ENCODE measurements at regions not wholly inside any gene's neighbourhood (a gene's known extent, or its start where the extent isn't known, plus 50 kb on each side); places are given as distances from the start of the nearest gene placed in this dataset.
A peak's percentile ranks its signal among the peaks of the same experiment; 100 is the strongest.
"Not testable (repeated sequence)": the region's sequence is repeated elsewhere in the genome, so short reads cannot be mapped to it uniquely, and the experiment has no call there.

DNA sequence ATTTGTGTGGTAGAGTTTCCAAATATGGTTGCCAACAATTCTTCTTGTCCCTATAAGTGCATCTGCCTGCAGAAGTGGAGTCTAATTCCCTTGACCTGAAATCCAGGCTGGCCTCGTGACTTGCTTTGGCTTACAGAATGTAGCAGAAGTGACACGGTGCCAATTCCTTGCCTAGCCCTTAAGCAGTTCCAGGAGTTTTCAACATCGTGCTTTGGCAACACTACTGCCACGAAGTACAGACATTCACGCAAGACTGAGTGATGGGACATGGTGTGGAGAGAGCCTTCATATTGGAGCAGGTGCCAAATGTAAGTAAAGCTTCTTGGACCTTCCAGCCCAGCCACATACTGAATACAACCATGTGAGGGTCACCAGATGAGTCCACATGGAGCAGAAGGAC, 92.9 kb upstream of the NEK6 start:
- DNase-seq (ENCODE audit: low spot score): no peak

- no peak for DNase-seq (ENCODE audit: low spot score)
Measured at GRCh38 chr9:124174433-124174832, 83.3 kb upstream of the NEK6 start.

DNA sequence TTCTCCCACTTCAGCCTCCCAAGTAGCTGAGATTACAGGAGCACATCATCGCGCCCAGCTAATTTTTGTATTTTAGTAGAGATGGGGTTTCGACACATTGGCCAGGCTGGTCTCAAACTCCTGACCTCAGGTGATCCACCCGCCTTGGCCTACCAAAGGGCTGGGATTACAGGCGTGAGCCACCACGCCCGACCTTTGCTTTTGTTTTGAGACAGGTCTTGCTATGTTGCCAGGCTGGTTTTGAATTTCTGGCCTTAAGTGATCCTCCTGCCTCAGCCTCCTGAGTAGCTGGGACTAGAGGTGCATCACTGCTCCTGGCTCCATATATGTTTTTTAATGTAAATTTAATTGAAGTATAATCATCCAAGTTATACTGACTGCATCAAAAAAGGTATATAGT, 80.2 kb upstream of the NEK6 start:
- DNase-seq (ENCODE audit: low spot score): not testable (repeated sequence)

GRCh38 chr9:124179196-124180071, 78.3 kb upstream of the NEK6 start:
- no peak for DNase-seq (ENCODE audit: low spot score)

GRCh38 chr9:124180557-124180956, 77.2 kb upstream of the NEK6 start:
- DNase-seq (ENCODE audit: low spot score): peak; percentile 65

DNA sequence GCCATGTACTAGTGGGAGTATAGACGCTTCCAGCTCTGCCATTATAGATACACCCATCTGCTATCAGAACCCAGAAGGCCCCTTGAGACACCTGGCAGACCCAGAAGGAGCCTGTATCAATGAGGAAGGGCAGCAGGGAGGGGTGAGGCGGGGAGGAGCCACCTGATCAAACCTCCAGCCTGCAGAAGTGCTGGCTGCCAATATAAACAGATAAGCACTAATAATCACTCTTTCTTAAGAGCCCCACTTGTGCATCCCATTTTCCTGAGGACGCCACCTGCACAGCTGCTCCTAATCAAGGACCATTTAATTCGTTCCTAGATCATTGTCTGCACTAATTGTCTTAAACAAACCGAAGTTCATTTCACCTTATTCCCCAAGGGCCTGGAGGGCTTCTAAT, 75.0 kb upstream of the NEK6 start:
- no peak for DNase-seq (ENCODE audit: low spot score)

GRCh38 chr9:124183772-124184171, 74.0 kb upstream of the NEK6 start:
- DNase-seq (ENCODE audit: low spot score): no peak

- no peak for DNase-seq (ENCODE audit: low spot score)
Measured at GRCh38 chr9:124185413-124185812, 72.3 kb upstream of the NEK6 start.

- DNase-seq (ENCODE audit: low spot score): no peak
Measured at GRCh38 chr9:124187311-124187710, 70.4 kb upstream of the NEK6 start.

GRCh38 chr9:124188331-124189110, 69.2 kb upstream of the NEK6 start:
- no peak for DNase-seq (ENCODE audit: low spot score)

- no peak for DNase-seq (ENCODE audit: low spot score)
Measured at GRCh38 chr9:124190761-124191160, 67.0 kb upstream of the NEK6 start.

DNA sequence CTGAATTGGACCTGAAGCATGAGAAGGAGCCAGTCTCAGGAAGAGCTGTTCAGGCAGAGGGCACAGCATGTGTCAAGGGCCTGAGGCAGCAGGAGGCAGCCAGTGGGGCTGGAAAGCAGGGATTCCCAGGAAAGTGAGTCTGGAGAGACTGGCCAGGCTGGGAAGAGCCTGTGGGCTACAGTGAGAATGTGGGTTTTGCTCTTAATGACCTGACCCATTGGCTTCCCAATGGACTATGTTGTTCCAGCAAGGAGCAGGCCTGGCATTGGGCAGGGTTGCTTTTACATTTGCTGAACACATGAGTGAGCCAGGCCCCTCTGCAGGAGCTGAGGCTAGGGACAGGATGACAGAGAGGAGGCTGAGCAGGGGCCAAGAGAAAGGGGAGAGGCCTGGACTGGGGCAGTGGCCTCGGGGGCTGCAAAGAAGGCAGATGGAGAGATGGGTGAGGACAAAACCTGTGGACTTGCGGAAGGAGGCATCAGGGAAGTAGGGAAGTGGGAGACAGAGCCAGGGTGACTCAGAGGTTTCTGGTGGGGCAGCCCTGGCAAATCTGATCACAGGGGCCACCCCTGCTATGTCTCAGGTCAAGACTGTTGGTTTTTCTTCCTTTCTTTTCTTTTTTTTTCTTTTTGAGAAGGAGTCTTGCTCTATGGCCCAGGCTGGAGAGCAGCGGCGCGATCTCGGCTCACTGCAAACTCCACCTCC, 65.9 kb upstream of the NEK6 start:
- DNase-seq (ENCODE audit: low spot score): no peak

DNA sequence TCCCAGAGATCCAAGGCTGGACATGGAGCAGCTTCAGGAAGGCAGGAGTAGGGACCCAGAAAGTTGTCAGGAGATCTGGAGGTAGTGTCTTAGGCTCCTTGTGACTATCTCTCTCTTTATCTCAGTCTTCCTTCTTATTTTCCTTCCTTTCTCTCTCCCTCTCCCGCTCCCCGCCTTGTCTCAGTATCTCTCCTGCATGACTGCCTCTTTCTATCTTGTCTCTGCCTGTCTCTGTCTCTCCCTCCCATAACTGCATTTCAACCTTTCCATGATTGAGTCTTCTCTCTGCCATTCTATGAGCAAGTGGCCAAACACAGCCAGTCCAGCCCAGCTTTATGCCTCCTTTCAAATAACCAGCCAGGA, 61.0 kb upstream of the NEK6 start:
- no peak for DNase-seq (ENCODE audit: low spot score)

DNA sequence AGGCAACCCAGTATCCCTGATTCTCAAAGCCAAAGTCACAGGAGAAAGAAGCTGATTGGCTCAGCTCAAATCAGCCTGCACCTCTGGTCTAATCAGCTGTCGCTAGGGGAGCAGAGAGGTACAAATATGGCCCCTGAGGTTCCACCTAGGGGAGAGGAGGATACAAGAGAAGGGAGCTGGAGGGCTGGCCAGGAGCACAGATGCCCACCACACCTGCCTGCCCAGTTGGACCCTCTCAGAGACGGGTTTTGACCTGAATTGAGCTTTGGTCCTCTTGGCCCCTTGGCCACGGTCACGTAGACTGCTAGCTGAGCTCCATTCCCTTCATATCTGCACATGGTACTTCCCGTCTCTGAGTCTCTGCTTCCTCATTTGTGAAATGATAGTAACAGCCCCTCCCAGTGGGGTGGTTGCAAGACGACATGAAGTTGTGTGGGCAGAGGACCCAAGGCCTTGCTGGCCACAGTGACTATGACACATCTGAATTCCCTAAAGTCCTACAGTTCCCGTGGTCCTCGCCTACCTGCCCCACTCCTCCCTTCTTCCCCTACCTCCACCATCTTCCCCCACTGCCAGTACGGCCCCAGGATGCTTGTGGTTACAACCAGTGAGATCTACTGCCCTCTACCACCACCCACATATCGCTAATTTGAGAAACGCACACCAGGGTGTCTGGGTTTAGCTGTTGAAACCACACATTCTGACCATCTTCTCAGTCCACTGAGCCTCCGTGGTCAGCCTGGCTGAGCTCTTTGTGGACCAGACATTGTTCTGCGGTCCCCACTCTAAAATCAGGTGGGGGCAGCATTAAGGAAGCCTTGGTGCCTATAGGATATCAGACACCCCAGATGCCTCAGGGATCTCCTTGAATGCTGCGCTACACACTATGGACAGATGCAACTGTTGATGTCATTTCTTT, 60.3 kb upstream of the NEK6 start:
- peak; percentile 38 for DNase-seq (ENCODE audit: low spot score)

GRCh38 chr9:124198331-124198730, 59.4 kb upstream of the NEK6 start:
- DNase-seq (ENCODE audit: low spot score): no peak

DNA sequence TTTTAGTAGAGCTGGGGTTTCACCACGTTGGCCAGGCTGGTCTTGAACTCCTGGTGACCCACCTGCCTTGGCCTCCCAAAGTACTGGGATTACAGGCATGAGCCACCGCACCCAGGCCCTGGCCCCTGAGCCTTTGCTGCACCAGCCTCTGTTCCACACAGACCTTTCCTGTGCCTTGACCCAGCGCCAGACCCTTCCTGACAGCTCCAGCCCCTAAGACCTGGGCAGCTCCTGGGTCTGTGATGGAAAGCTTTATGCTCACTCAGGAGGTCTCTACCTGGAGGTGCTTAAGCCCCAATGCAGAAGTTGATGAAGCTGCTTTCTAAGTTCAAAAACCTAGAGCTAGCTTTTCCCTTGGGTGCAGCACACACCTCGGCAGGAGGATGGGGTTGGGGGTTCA, 58.8 kb upstream of the NEK6 start:
- DNase-seq (ENCODE audit: low spot score): no peak

- no peak for DNase-seq (ENCODE audit: low spot score)
Measured at GRCh38 chr9:124199474-124199873, 58.3 kb upstream of the NEK6 start.

- peak; percentile 46 for DNase-seq (ENCODE audit: low spot score)
Measured at GRCh38 chr9:124202447-124202971, 55.2 kb upstream of the NEK6 start.

- no peak for DNase-seq (ENCODE audit: low spot score)
Measured at GRCh38 chr9:124205686-124206352, 51.9 kb upstream of the NEK6 start.

GRCh38 chr9:124206391-124206790, 51.4 kb upstream of the NEK6 start:
- no peak for DNase-seq (ENCODE audit: low spot score)

All from umbilical cord (tissue), 1 donor.